B cell (primary cell): ENCODE measurements at regions not wholly inside any gene's neighbourhood (a gene's known extent, or its start where the extent isn't known, plus 50 kb on each side); places are given as distances from the start of the nearest gene placed in this dataset.

ENCODE experiments used
- ATAC-seq: fragments of 200-7000 bp; cut with Tn5 transposase; one replicate; pipeline ENCODE4 v1.10.0; 2021; ENCODE audit warnings: low read depth, mild to moderate bottlenecking, moderate number of reproducible peaks, moderate library complexity
- CTCF ChIA-PET: fragments of 350-600 bp; sonication (Branson Sonifier 250); formaldehyde crosslinking; loops from one replicate; lab custom pipeline; 2021; ENCODE audit warnings: antibody characterized with exemption, inconsistent platforms; lab: Charles Lee
- POLR2A ChIA-PET: fragments of 350-600 bp; sonication (Branson Sonifier 250); formaldehyde crosslinking; loops from one replicate; lab custom pipeline; 2021; ENCODE audit warnings: antibody characterized with exemption; lab: Charles Lee
- DNase-seq: peaks from one replicate; pipeline ENCODE4 v3.0.0; 2013
- H2AFZ ChIP-seq: 2 replicates; pipeline ENCODE4 v1.6.1; 2012; ENCODE audit warnings: mild to moderate bottlenecking, low read depth, low read length; ENCODE audit not compliant: insufficient read depth, poor library complexity, severe bottlenecking
- H3K27ac ChIP-seq, 2 donors: 1 replicate in 1 of 2; 2 replicates in 1 of 2; pipeline ENCODE4 v1.5.1; 2012 to 2013; ENCODE audit warnings: low read length in 2 of 2, mild to moderate bottlenecking in 2 of 2, moderate library complexity in 1 of 2
- H3K27me3 ChIP-seq, 4 experiments: fragments of 200-600 bp in 1 of 4; sonication (generic) in 1 of 4; replicated peaks in 1 of 4; 1 replicate in 2 of 4; 2 replicates in 2 of 4; pipeline versions ENCODE4 v1.6.1 to v1.7.0; 2013 to 2016; ENCODE audit warnings: low read length in 3 of 4, mild to moderate bottlenecking in 2 of 4, mixed read lengths in 1 of 4, moderate library complexity in 1 of 4; ENCODE audit not compliant: insufficient read depth in 4 of 4, control insufficient read depth in 3 of 4; ENCODE audit errors: control extremely low read depth in 1 of 4
- H3K36me3 ChIP-seq, 2 experiments: replicated peaks in 1 of 2; 1 replicate in 1 of 2; 2 replicates in 1 of 2; pipeline versions ENCODE4 v1.6.1 to v1.7.1; 2013; ENCODE audit warnings: low read length in 1 of 2; ENCODE audit not compliant: insufficient read depth in 2 of 2, control insufficient read depth in 1 of 2; ENCODE audit errors: control extremely low read depth in 1 of 2, extremely low read depth in 1 of 2
- H3K4me1 ChIP-seq, 2 donors: fragments of 200-600 bp in 1 of 2; sonication (generic) in 1 of 2; 1 replicate in 1 of 2; 2 replicates in 1 of 2; pipeline versions ENCODE4 v1.5.1 to v1.6.1; 2013 to 2017; ENCODE audit warnings: low read length in 2 of 2; ENCODE audit not compliant: control insufficient read depth in 2 of 2, insufficient read depth in 2 of 2
- H3K4me2 ChIP-seq: replicated peaks from 2 replicates; pipeline ENCODE3; 2012; ENCODE audit warnings: mild to moderate bottlenecking, low read depth, low read length; ENCODE audit not compliant: poor library complexity, severe bottlenecking
- H3K4me3 ChIP-seq, 5 experiments: fragments of 200-600 bp in 1 of 5; sonication (generic) in 1 of 5; 1 replicate in 3 of 5; 2 replicates in 2 of 5; pipeline versions ENCODE4 v1.5.1 to v1.7.0; 2011 to 2016; ENCODE audit warnings: low read length in 4 of 5, mild to moderate bottlenecking in 4 of 5, low read depth in 2 of 5, control low read depth in 1 of 5, moderate library complexity in 1 of 5; ENCODE audit not compliant: insufficient read depth in 1 of 5; ENCODE audit errors: control extremely low read depth in 1 of 5, extremely low read depth in 1 of 5
- H3K79me2 ChIP-seq: fragments of 200-600 bp; sonication (generic); one replicate; pipeline ENCODE4 v1.6.0; 2016; ENCODE audit warnings: low read length; ENCODE audit not compliant: control insufficient read depth, insufficient read depth
- H3K9ac ChIP-seq: fragments of 200-600 bp; sonication (generic); 2 replicates; pipeline ENCODE4 v1.6.1; 2017; ENCODE audit warnings: mild to moderate bottlenecking, low read length, moderate library complexity
- H3K9me3 ChIP-seq, 3 donors: one replicate each; pipeline versions ENCODE4 v1.6.1 to v1.7.1; 2013; ENCODE audit warnings: low read length in 2 of 3; ENCODE audit not compliant: control insufficient read depth in 2 of 3, insufficient read depth in 1 of 3; ENCODE audit errors: control extremely low read depth in 1 of 3
- H4K20me1 ChIP-seq: 2 replicates; pipeline ENCODE4 v1.6.0; 2012; ENCODE audit warnings: mild to moderate bottlenecking, low read length; ENCODE audit not compliant: insufficient read depth, control insufficient read depth, poor library complexity, severe bottlenecking
- H3K27ac Mint-ChIP-seq: one replicate; pipeline ENCODE4 v1.8.0; 2021; ENCODE audit warnings: mixed read lengths
- H3K27me3 Mint-ChIP-seq: one replicate; pipeline ENCODE4 v1.8.0; 2021; ENCODE audit warnings: mixed read lengths
- H3K4me1 Mint-ChIP-seq: one replicate; pipeline ENCODE4 v1.8.0; 2021; ENCODE audit warnings: mixed read lengths
- H3K4me3 Mint-ChIP-seq: one replicate; pipeline ENCODE4 v1.8.0; 2021; ENCODE audit warnings: mixed read lengths
- H3K9me3 Mint-ChIP-seq: one replicate; pipeline ENCODE4 v1.8.0; 2022; ENCODE audit warnings: mixed read lengths; ENCODE audit not compliant: insufficient read depth
- EZH2 ChIP-seq: IDR thresholded peaks from 2 replicates; pipeline ENCODE4 v1.6.1; 2012; ENCODE audit warnings: borderline replicate concordance, low read depth, mild to moderate bottlenecking, moderate library complexity, low read length; ENCODE audit not compliant: insufficient read depth, poor library complexity, severe bottlenecking
- intact Hi-C: fragments of 100-400 bp; cut with micrococcal nuclease; formaldehyde crosslinking; loops from one replicate; pipeline ENCODE4 v1.10.0; 2022
- TF ChIP-seq, protein P1 (sequence below): fragments of 200-600 bp; IDR thresholded peaks from one replicate; pipeline ENCODE4 v1.8.0; 2022; ENCODE audit warnings: antibody characterized with exemption, mild to moderate bottlenecking

DNA sequence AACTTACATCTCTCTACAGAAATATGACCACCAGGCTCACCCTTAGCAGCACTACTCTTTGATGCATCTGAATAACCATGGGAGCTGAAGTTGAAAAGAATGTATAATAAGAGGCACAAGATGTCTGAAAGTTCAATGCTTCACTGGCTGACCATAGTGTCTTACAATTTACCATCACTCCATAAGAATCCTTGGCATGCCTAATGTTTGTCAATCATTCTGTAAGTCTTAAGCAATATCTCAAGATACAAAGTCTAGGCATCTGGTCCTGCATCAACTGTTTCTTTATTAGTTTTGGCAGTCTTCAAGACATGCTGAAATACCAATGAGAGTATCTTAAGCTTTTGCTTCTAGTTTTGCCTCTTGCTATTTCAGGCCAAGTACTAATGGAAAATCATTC lies 755.5 kb downstream of the STIM2 start:
- no peaks in the 10 kb centered on the region for H4K20me1 ChIP-seq
- H2AFZ ChIP-seq: no peak overlapping the region
- no peaks in the 10 kb centered on the region for H3K4me1 ChIP-seq
- H3K27ac Mint-ChIP-seq: no peak overlapping the region
- H3K27ac ChIP-seq: no peak overlapping the region
- peaks cover 0 to 5% (median 0%) of the 10 kb centered on the region in 3 donors for H3K9me3 ChIP-seq
- no peaks in the 10 kb centered on the region for H3K27me3 ChIP-seq
- no peak overlapping the region for H3K4me2 ChIP-seq
- no peaks in the 10 kb centered on the region for H3K9me3 Mint-ChIP-seq
- H3K4me3 Mint-ChIP-seq: no peak overlapping the region
- intact Hi-C loops: no loop called here
- no peak overlapping the region for H3K4me3 ChIP-seq
- TF ChIP-seq EZH2: no peak
- TF ChIP-seq, protein P1, sequence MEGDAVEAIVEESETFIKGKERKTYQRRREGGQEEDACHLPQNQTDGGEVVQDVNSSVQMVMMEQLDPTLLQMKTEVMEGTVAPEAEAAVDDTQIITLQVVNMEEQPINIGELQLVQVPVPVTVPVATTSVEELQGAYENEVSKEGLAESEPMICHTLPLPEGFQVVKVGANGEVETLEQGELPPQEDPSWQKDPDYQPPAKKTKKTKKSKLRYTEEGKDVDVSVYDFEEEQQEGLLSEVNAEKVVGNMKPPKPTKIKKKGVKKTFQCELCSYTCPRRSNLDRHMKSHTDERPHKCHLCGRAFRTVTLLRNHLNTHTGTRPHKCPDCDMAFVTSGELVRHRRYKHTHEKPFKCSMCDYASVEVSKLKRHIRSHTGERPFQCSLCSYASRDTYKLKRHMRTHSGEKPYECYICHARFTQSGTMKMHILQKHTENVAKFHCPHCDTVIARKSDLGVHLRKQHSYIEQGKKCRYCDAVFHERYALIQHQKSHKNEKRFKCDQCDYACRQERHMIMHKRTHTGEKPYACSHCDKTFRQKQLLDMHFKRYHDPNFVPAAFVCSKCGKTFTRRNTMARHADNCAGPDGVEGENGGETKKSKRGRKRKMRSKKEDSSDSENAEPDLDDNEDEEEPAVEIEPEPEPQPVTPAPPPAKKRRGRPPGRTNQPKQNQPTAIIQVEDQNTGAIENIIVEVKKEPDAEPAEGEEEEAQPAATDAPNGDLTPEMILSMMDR: no peak
- DNase-seq (no peak), ATAC-seq (no peak)
- no peak overlapping the region for H3K9ac ChIP-seq
- ChIA-PET POLR2A (no interaction called here), CTCF (no interaction called here)
- H3K4me1 Mint-ChIP-seq: no peaks in the 10 kb centered on the region
- H3K36me3 ChIP-seq: no peaks in the 10 kb centered on the region
- no peaks in the 10 kb centered on the region for H3K27me3 Mint-ChIP-seq
- no peaks in the 10 kb centered on the region for H3K79me2 ChIP-seq

DNA sequence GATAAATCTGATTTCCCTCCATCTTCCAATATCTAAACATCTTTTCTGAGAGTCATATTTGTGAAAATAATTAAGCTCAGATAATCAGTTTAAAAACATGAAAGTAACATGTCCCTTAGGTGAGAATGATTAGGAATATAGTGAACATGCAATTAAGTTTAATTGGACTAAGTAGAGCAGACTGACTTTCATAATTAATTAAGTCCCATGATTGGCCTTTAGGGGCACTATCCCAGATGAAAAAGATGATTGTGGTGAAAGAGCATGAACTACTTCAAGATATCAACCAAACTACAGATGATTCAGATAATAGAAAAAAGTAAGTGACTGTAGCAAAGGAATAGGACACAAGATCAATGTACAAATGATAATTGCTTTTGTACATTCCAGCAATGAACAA lies 758.8 kb downstream of the STIM2 start:
- Histone ChIP-seq H3K9ac (no peak overlapping the region), H3K27ac (no peak overlapping the region), H4K20me1 (no peaks in the 10 kb centered on the region), H3K4me1 (no peaks in the 10 kb centered on the region), H3K9me3 (peaks cover 0 to 5% (median 0%) of the 10 kb centered on the region in 3 donors), H3K79me2 (no peaks in the 10 kb centered on the region), H3K4me3 (no peak overlapping the region), H2AFZ (no peak overlapping the region), H3K4me2 (no peak overlapping the region), H3K27me3 (no peaks in the 10 kb centered on the region), H3K36me3 (no peaks in the 10 kb centered on the region)
- H3K27ac Mint-ChIP-seq: no peak overlapping the region
- no peaks in the 10 kb centered on the region for H3K27me3 Mint-ChIP-seq
- H3K4me3 Mint-ChIP-seq: no peak overlapping the region
- intact Hi-C loops: no loop called here
- ChIA-PET POLR2A (no interaction called here), CTCF (no interaction called here)
- TF ChIP-seq, protein P1: no peak
- TF ChIP-seq EZH2: no peak
- H3K4me1 Mint-ChIP-seq: no peaks in the 10 kb centered on the region
- DNase-seq (no peak), ATAC-seq (no peak)
- peaks cover 2% of the 10 kb centered on the region for H3K9me3 Mint-ChIP-seq
